Lower leg skin (tissue), 3 donors: ENCODE measurements at regions not wholly inside any gene's neighbourhood (a gene's known extent, or its start where the extent isn't known, plus 50 kb on each side); places are given as distances from the start of the nearest gene placed in this dataset.

Experiments
- POLR2A ChIP-seq, 2 donors: fragments of 450-650 bp; IDR thresholded peaks; one replicate each; pipeline ENCODE4 v1.6.1; 2016 to 2017; ENCODE audit warnings: antibody characterized with exemption in 2 of 2, mild to moderate bottlenecking in 1 of 2, moderate library complexity in 1 of 2
- TF ChIP-seq, protein P1 (sequence below), 3 donors: fragments of 450-650 bp; IDR thresholded peaks; one replicate each; pipeline ENCODE4 v1.5.1; 2016; ENCODE audit warnings: antibody characterized with exemption in 3 of 3, mild to moderate bottlenecking in 3 of 3, moderate library complexity in 2 of 3

DNA sequence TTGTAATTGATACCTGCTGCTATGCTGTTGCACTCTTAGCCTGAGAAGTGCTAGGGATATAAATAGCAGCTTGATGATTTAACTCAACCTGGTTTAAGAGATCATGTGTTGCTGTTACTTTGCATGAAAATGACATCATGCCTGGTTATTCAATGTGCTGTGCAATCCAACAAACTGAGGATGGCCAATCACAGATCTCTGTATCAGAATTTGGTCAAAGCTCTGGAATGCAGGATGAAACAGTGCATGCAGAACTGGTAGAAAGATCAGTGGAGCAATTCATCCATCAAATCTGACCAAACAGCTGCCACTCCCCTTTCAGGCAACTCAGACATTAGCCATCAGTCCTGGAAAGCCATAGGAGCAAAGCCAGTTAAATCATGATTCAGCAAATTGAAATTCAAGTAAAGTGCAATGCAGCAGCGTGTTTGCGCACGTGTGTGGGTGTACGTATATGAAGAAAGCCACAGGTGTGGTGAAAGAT is 160.3 kb upstream of the RASGEF1B start:
- TF ChIP-seq, protein P1, sequence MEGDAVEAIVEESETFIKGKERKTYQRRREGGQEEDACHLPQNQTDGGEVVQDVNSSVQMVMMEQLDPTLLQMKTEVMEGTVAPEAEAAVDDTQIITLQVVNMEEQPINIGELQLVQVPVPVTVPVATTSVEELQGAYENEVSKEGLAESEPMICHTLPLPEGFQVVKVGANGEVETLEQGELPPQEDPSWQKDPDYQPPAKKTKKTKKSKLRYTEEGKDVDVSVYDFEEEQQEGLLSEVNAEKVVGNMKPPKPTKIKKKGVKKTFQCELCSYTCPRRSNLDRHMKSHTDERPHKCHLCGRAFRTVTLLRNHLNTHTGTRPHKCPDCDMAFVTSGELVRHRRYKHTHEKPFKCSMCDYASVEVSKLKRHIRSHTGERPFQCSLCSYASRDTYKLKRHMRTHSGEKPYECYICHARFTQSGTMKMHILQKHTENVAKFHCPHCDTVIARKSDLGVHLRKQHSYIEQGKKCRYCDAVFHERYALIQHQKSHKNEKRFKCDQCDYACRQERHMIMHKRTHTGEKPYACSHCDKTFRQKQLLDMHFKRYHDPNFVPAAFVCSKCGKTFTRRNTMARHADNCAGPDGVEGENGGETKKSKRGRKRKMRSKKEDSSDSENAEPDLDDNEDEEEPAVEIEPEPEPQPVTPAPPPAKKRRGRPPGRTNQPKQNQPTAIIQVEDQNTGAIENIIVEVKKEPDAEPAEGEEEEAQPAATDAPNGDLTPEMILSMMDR (IDR thresholded peaks at IDR 0.05): no peak
- no peak for TF ChIP-seq POLR2A (IDR thresholded peaks at IDR 0.05)
